BE2C (cell line): ENCODE measurements at regions not wholly inside any gene's neighbourhood (a gene's known extent, or its start where the extent isn't known, plus 50 kb on each side); places are given as distances from the start of the nearest gene placed in this dataset.

Experiments used
- DNase-seq: peaks from one replicate; pipeline ENCODE4 v3.0.0-alpha.2; 2020
- H3K27me3 ChIP-seq: fragments of 250-450 bp; sonication (Bioruptor Pico); 2 replicates; pipeline ENCODE4 v1.5.1; 2020; ENCODE audit warnings: mild to moderate bottlenecking
- H3K36me3 ChIP-seq: fragments of 250-450 bp; sonication (Bioruptor Pico); 2 replicates; pipeline ENCODE4 v1.5.1; 2020; ENCODE audit warnings: mild to moderate bottlenecking
- H3K4me1 ChIP-seq: fragments of 250-450 bp; sonication (Bioruptor Pico); 2 replicates; pipeline ENCODE4 v1.5.1; 2020
- H3K4me3 ChIP-seq: 2 replicates; pipeline ENCODE4 v1.5.1; 2011; ENCODE audit warnings: low read depth, low read length
- H3K9me3 ChIP-seq: fragments of 250-450 bp; sonication (Bioruptor Pico); 2 replicates; pipeline ENCODE4 v1.5.1; 2020
- TF ChIP-seq, protein P1 (sequence below): IDR thresholded peaks from 2 replicates; pipeline ENCODE4 v1.5.1; 2012; ENCODE audit warnings: mild to moderate bottlenecking, low read depth, low read length

DNA sequence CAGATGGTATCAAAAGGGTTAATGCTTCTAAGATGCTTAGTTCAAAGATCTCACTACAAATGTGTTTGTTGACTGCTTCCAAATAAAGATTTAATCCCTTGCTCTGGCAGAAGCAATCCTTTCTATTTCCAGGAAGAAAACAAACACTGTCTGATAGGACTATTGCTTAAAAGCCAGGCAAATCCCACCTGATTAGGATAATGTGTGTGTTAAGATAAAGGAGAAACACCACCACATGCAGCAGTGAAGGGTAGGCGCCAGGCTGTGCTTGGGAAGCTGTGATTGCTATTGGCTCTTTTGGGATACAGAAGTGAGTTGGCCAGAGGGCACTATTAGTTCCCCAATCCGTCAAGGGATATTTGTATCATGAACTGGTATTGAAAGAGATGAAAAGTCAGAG, 62.8 kb upstream of the LRCH1 start:
- Histone ChIP-seq H3K4me1 (peaks cover 2% of the 10 kb centered on the region; the same call in 1 of the 2 replicates), H3K27me3 (no peaks in the 10 kb centered on the region), H3K36me3 (no peaks in the 10 kb centered on the region), H3K9me3 (no peaks in the 10 kb centered on the region), H3K4me3 (no peak overlapping the region)
- TF ChIP-seq, protein P1, sequence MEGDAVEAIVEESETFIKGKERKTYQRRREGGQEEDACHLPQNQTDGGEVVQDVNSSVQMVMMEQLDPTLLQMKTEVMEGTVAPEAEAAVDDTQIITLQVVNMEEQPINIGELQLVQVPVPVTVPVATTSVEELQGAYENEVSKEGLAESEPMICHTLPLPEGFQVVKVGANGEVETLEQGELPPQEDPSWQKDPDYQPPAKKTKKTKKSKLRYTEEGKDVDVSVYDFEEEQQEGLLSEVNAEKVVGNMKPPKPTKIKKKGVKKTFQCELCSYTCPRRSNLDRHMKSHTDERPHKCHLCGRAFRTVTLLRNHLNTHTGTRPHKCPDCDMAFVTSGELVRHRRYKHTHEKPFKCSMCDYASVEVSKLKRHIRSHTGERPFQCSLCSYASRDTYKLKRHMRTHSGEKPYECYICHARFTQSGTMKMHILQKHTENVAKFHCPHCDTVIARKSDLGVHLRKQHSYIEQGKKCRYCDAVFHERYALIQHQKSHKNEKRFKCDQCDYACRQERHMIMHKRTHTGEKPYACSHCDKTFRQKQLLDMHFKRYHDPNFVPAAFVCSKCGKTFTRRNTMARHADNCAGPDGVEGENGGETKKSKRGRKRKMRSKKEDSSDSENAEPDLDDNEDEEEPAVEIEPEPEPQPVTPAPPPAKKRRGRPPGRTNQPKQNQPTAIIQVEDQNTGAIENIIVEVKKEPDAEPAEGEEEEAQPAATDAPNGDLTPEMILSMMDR: no peak
- DNase-seq: no peak

- H3K4me1 ChIP-seq: peaks cover 2% of the 10 kb centered on the region; the same call in 1 of the 2 replicates
- H3K36me3 ChIP-seq: no peaks in the 10 kb centered on the region
- no peak for DNase-seq
- H3K4me3 ChIP-seq: no peak overlapping the region
- TF ChIP-seq, protein P1: no peak
- no peaks in the 10 kb centered on the region for H3K27me3 ChIP-seq
- no peaks in the 10 kb centered on the region for H3K9me3 ChIP-seq
Measured at GRCh38 chr13:46489586-46490023, 63.4 kb upstream of the LRCH1 start.

- TF ChIP-seq, protein P1: no peak
Measured at GRCh38 chr13:46487748-46488147, 65.2 kb upstream of the LRCH1 start.

DNA sequence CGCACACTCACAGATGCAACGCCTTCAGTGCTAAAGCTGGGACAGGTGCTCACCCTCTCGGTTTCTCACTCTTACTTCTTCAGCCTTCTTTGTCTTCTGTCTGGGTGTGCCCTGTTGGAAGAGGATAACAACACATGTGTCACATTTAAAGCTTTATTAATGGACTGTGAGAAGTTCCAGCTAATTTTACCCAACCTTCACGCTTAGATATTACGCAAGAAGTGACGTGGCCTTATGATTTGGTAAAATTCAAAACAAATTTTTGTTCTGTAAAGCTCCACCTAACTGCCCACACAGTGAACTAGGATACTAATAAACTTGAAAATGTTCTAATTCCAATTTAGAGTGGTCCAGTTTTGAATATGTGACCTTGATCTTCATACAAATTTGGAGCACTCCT, 66.7 kb upstream of the LRCH1 start:
- H3K9me3 ChIP-seq: no peaks in the 10 kb centered on the region
- DNase-seq: no peak
- no peak overlapping the region for H3K4me3 ChIP-seq
- TF ChIP-seq, protein P1: no peak
- H3K27me3 ChIP-seq: no peaks in the 10 kb centered on the region
- peaks cover 2% of the 10 kb centered on the region; the same call in 1 of the 2 replicates for H3K4me1 ChIP-seq
- H3K36me3 ChIP-seq: no peaks in the 10 kb centered on the region

More at GRCh38 chr13:46487748-46488147, 65.2 kb upstream of the LRCH1 start:
- no peaks in the 10 kb centered on the region for H3K36me3 ChIP-seq
- H3K27me3 ChIP-seq: no peaks in the 10 kb centered on the region
- DNase-seq: no peak
- no peaks in the 10 kb centered on the region for H3K9me3 ChIP-seq
- no peak overlapping the region for H3K4me3 ChIP-seq
- peaks cover 2% of the 10 kb centered on the region; the same call in 1 of the 2 replicates for H3K4me1 ChIP-seq

GRCh38 chr13:46484561-46484960, 68.4 kb upstream of the LRCH1 start:
- no peak for DNase-seq
- TF ChIP-seq, protein P1: no peak
- Histone ChIP-seq H3K9me3 (no peaks in the 10 kb centered on the region), H3K4me3 (no peak overlapping the region), H3K4me1 (no peaks in the 10 kb centered on the region), H3K36me3 (no peaks in the 10 kb centered on the region), H3K27me3 (no peaks in the 10 kb centered on the region)

DNA sequence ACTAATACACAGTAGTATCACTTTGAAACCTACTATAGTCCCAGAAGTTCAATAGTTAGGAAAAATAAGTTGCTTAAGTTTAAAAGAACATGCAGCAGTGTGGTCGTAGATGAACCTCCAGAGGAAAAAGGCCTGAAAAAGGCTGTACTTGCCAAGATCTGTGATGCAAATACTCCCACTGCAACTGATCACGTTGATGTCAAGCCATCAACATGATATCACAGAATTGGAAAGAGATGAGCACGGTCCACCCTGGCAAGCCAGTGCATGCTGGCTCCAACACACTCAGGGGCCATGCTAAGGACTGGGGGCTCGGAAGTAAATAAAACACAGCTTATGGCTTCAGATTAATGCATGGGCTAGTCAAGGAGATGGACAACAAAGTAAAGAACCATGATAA, 71.8 kb upstream of the LRCH1 start:
- Histone ChIP-seq H3K36me3 (no peaks in the 10 kb centered on the region), H3K4me1 (no peaks in the 10 kb centered on the region), H3K9me3 (no peaks in the 10 kb centered on the region), H3K4me3 (no peak overlapping the region), H3K27me3 (no peaks in the 10 kb centered on the region)
- DNase-seq: no peak
- TF ChIP-seq, protein P1: no peak
